Loucy (cell line): ENCODE measurements at regions not wholly inside any gene's neighbourhood (a gene's known extent, or its start where the extent isn't known, plus 50 kb on each side); places are given as distances from the start of the nearest gene placed in this dataset.

Experiments
- H2AFZ ChIP-seq: fragments of 200-600 bp; sonication (generic); 2 replicates; pipeline ENCODE4 v1.6.0; 2016; ENCODE audit warnings: antibody characterized with exemption, mild to moderate bottlenecking, low read length, moderate library complexity
- H3F3A ChIP-seq: fragments of 200-600 bp; 2 replicates; pipeline ENCODE4 v1.6.0; 2016; ENCODE audit warnings: antibody characterized with exemption, low read depth, mild to moderate bottlenecking
- H3K27me3 ChIP-seq: fragments of 200-600 bp; sonication (generic); 2 replicates; pipeline ENCODE4 v1.6.1; 2014; ENCODE audit warnings: low read length, mild to moderate bottlenecking; ENCODE audit not compliant: insufficient read depth, poor library complexity, severe bottlenecking
- H3K36me3 ChIP-seq: fragments of 200-600 bp; sonication (generic); 2 replicates; pipeline ENCODE4 v1.6.1; 2016; ENCODE audit warnings: low read length; ENCODE audit not compliant: insufficient read depth
- H3K4me1 ChIP-seq: fragments of 200-600 bp; sonication (generic); 2 replicates; pipeline ENCODE4 v1.5.1; 2014; ENCODE audit warnings: low read length, mild to moderate bottlenecking; ENCODE audit not compliant: insufficient read depth, poor library complexity, severe bottlenecking
- H3K4me2 ChIP-seq: fragments of 200-600 bp; sonication (generic); 2 replicates; pipeline ENCODE4 v1.6.0; 2014; ENCODE audit warnings: antibody characterized with exemption, low read length, low read depth, mild to moderate bottlenecking; ENCODE audit not compliant: poor library complexity, severe bottlenecking
- H3K4me3 ChIP-seq: fragments of 200-600 bp; sonication (generic); 2 replicates; pipeline ENCODE4 v1.5.1; 2014; ENCODE audit warnings: low read length, mild to moderate bottlenecking, mixed read lengths; ENCODE audit not compliant: poor library complexity, severe bottlenecking
- H3K79me2 ChIP-seq: fragments of 200-600 bp; sonication (generic); 2 replicates; pipeline ENCODE4 v1.6.1; 2014; ENCODE audit warnings: low read length; ENCODE audit not compliant: insufficient read depth
- H3K9ac ChIP-seq: fragments of 200-600 bp; sonication (generic); 2 replicates; pipeline ENCODE4 v1.6.0; 2014; ENCODE audit warnings: mild to moderate bottlenecking, low read depth, low read length, moderate library complexity; ENCODE audit not compliant: poor library complexity, severe bottlenecking
- H3K9me2 ChIP-seq: fragments of 200-600 bp; sonication (generic); replicated peaks from 2 replicates; pipeline ENCODE4 v1.6.1; 2016; ENCODE audit warnings: low read depth, low read length, mixed read lengths
- H3K9me3 ChIP-seq: fragments of 200-600 bp; sonication (generic); 2 replicates; pipeline ENCODE4 v1.6.1; 2014; ENCODE audit warnings: mild to moderate bottlenecking, antibody characterized with exemption, low read length, low read depth; ENCODE audit not compliant: insufficient read depth
- H4K20me1 ChIP-seq: fragments of 200-600 bp; sonication (generic); 2 replicates; pipeline ENCODE4 v1.6.0; 2014; ENCODE audit warnings: antibody characterized with exemption, low read length, mild to moderate bottlenecking; ENCODE audit not compliant: insufficient read depth, poor library complexity, severe bottlenecking
- CTCF ChIP-seq: fragments of 200-600 bp; sonication (generic); conservative IDR thresholded peaks from 2 replicates; pipeline ENCODE4 v1.5.1; 2014; ENCODE audit warnings: mild to moderate bottlenecking, antibody characterized with exemption, low read length
- EZH2phosphoT487 ChIP-seq: fragments of 200-600 bp; IDR thresholded peaks from 2 replicates; pipeline ENCODE4 v1.6.1; 2018; ENCODE audit warnings: antibody characterized with exemption, mild to moderate bottlenecking, moderate library complexity, borderline replicate concordance

GRCh38 chr6:94269256-94269655 lies 849.9 kb upstream of the EPHA7 start:
- Histone ChIP-seq H4K20me1 (no peaks in the 10 kb centered on the region), H3K79me2 (no peaks in the 10 kb centered on the region), H3K27me3 (no peaks in the 10 kb centered on the region), H3K4me3 (no peak overlapping the region), H3K9me3 (no peaks in the 10 kb centered on the region), H3K4me2 (no peak overlapping the region), H3K9me2 (no peaks in the 10 kb centered on the region), H3F3A (no peaks in the 10 kb centered on the region), H3K9ac (no peak overlapping the region), H3K4me1 (no peaks in the 10 kb centered on the region), H2AFZ (no peak overlapping the region), H3K36me3 (no peaks in the 10 kb centered on the region)
- TF ChIP-seq EZH2phosphoT487: no peak
- no peak for TF ChIP-seq CTCF

DNA sequence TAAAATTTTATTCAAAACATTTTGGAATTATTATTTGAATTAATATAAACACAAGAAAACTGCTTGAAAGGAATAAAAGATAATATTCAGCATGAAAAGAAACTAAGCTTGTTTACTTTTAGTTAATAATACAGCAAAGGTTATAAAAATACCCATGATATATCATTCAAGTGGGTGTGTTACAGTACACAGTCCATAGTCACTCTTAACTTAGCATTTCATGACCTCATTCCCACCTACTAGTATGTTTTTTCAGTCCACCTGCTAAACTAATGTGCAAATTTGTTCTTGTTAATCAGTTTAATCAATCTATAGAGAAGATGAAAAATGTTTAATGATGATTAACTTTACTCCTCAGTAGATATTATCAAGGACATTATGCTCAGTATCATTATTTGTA lies 841.4 kb upstream of the EPHA7 start:
- H3K9ac ChIP-seq: no peak overlapping the region
- no peaks in the 10 kb centered on the region for H3K9me2 ChIP-seq
- H3K9me3 ChIP-seq: no peaks in the 10 kb centered on the region
- H3F3A ChIP-seq: no peaks in the 10 kb centered on the region
- TF ChIP-seq EZH2phosphoT487 (no peak), CTCF (no peak)
- H3K36me3 ChIP-seq: no peaks in the 10 kb centered on the region
- H4K20me1 ChIP-seq: no peaks in the 10 kb centered on the region
- H2AFZ ChIP-seq: no peak overlapping the region
- no peaks in the 10 kb centered on the region for H3K79me2 ChIP-seq
- no peaks in the 10 kb centered on the region for H3K27me3 ChIP-seq
- no peak overlapping the region for H3K4me2 ChIP-seq
- no peaks in the 10 kb centered on the region for H3K4me1 ChIP-seq
- H3K4me3 ChIP-seq: no peak overlapping the region

GRCh38 chr6:94254689-94255088 lies 835.3 kb upstream of the EPHA7 start:
- no peak overlapping the region for H2AFZ ChIP-seq
- no peaks in the 10 kb centered on the region for H3K36me3 ChIP-seq
- no peaks in the 10 kb centered on the region for H3K9me3 ChIP-seq
- H3K9me2 ChIP-seq: no peaks in the 10 kb centered on the region
- H3K4me1 ChIP-seq: no peaks in the 10 kb centered on the region
- no peaks in the 10 kb centered on the region for H4K20me1 ChIP-seq
- TF ChIP-seq EZH2phosphoT487: no peak
- no peak for TF ChIP-seq CTCF
- H3K4me3 ChIP-seq: no peak overlapping the region
- H3K79me2 ChIP-seq: no peaks in the 10 kb centered on the region
- no peaks in the 10 kb centered on the region for H3K27me3 ChIP-seq
- no peaks in the 10 kb centered on the region for H3F3A ChIP-seq
- no peak overlapping the region for H3K4me2 ChIP-seq
- no peak overlapping the region for H3K9ac ChIP-seq
